SK-N-SH treated with all-trans-retinoic acid at 6 μM for 48 hours (cell line): ENCODE measurements at regions not wholly inside any gene's neighbourhood (a gene's known extent, or its start where the extent isn't known, plus 50 kb on each side); places are given as distances from the start of the nearest gene placed in this dataset.

Source experiments
- ATAC-seq: fragments of 200-7000 bp; cut with Tn5 transposase; 3 replicates; pipeline ENCODE4 v1.9.1; 2020; ENCODE audit warnings: mild to moderate bottlenecking, moderate library complexity
- BACH2 ChIP-seq: fragments of 250-450 bp; sonication (Bioruptor Pico); IDR thresholded peaks from 2 replicates; pipeline ENCODE4 v1.9.0; 2021; ENCODE audit warnings: mild to moderate bottlenecking, borderline replicate concordance
- CREB5 ChIP-seq: fragments of 250-450 bp; sonication (Bioruptor Pico); IDR thresholded peaks from 2 replicates; pipeline ENCODE4 v1.5.1; 2020; ENCODE audit warnings: low read depth, mild to moderate bottlenecking, moderate library complexity
- CSDC2 ChIP-seq: fragments of 250-450 bp; sonication (Bioruptor Pico); IDR thresholded peaks from 2 replicates; pipeline ENCODE4 v1.5.0; 2020; ENCODE audit warnings: mild to moderate bottlenecking, moderate library complexity
- CSRNP3 ChIP-seq: fragments of 250-450 bp; sonication (Bioruptor Pico); IDR thresholded peaks from 2 replicates; pipeline ENCODE4 v1.5.1; 2021; ENCODE audit warnings: mild to moderate bottlenecking, moderate library complexity
- ESRRG ChIP-seq: fragments of 250-450 bp; sonication (Bioruptor Pico); IDR thresholded peaks from 2 replicates; pipeline ENCODE4 v1.6.1; 2021; ENCODE audit warnings: mild to moderate bottlenecking
- GLIS3 ChIP-seq: fragments of 250-450 bp; sonication (Bioruptor Pico); IDR thresholded peaks from 2 replicates; pipeline ENCODE4 v1.5.0; 2020; ENCODE audit warnings: mild to moderate bottlenecking, moderate library complexity
- ISL1 ChIP-seq: fragments of 250-450 bp; sonication (Bioruptor Pico); IDR thresholded peaks from 2 replicates; pipeline ENCODE4 v2.1.2; 2022; ENCODE audit warnings: mild to moderate bottlenecking, moderate library complexity
- OSR1 ChIP-seq: fragments of 250-450 bp; sonication (Bioruptor Pico); IDR thresholded peaks from 2 replicates; pipeline ENCODE4 v1.8.0; 2022; ENCODE audit warnings: moderate library complexity, mild to moderate bottlenecking, inconsistent platforms
- PATZ1 ChIP-seq: fragments of 250-450 bp; sonication (Bioruptor Pico); IDR thresholded peaks from 2 replicates; pipeline ENCODE4 v1.8.0; 2020; ENCODE audit warnings: mild to moderate bottlenecking, moderate library complexity, borderline replicate concordance
- POU6F1 ChIP-seq: fragments of 250-450 bp; sonication (Bioruptor Pico); IDR thresholded peaks from 2 replicates; pipeline ENCODE4 v1.8.0; 2021; ENCODE audit warnings: low read depth, mild to moderate bottlenecking, moderate library complexity, borderline replicate concordance
- PPARA ChIP-seq: fragments of 250-450 bp; sonication (Bioruptor Pico); IDR thresholded peaks from 2 replicates; pipeline ENCODE4 v1.5.0; 2020; ENCODE audit warnings: mild to moderate bottlenecking, borderline replicate concordance
- RARB ChIP-seq: fragments of 250-450 bp; sonication (Bioruptor Pico); IDR thresholded peaks from 2 replicates; pipeline ENCODE4 v1.8.0; 2021; ENCODE audit warnings: mild to moderate bottlenecking, moderate library complexity
- SNAI2 ChIP-seq: fragments of 250-450 bp; sonication (Bioruptor Pico); IDR thresholded peaks from 2 replicates; pipeline ENCODE4 v1.5.0; 2020; ENCODE audit warnings: mild to moderate bottlenecking, moderate library complexity
- TOX ChIP-seq: fragments of 250-450 bp; sonication (Bioruptor Pico); IDR thresholded peaks from 2 replicates; pipeline ENCODE4 v1.8.0; 2021; ENCODE audit warnings: mild to moderate bottlenecking, moderate library complexity, borderline replicate concordance
- TSHZ2 ChIP-seq: fragments of 250-450 bp; sonication (Bioruptor Pico); IDR thresholded peaks from 2 replicates; pipeline ENCODE4 v1.5.0; 2020; ENCODE audit warnings: mild to moderate bottlenecking, moderate library complexity
- ZFP3 ChIP-seq: fragments of 250-450 bp; sonication (Bioruptor Pico); IDR thresholded peaks from 2 replicates; pipeline ENCODE4 v1.5.0; 2020; ENCODE audit warnings: mild to moderate bottlenecking, moderate library complexity
- ZFP30 ChIP-seq: fragments of 450-650 bp; formaldehyde crosslinking; IDR thresholded peaks from 2 replicates; pipeline ENCODE4 v1.5.0; 2022; ENCODE audit warnings: mild to moderate bottlenecking, moderate library complexity
- ZNF565 ChIP-seq: fragments of 450-650 bp; formaldehyde crosslinking; conservative IDR thresholded peaks from 2 replicates; pipeline ENCODE4 v1.5.0; 2020; ENCODE audit warnings: low read depth, mild to moderate bottlenecking, moderate library complexity
- ZNF70 ChIP-seq: fragments of 450-650 bp; formaldehyde crosslinking; IDR thresholded peaks from 2 replicates; pipeline ENCODE4 v1.5.0; 2020; ENCODE audit warnings: mild to moderate bottlenecking, moderate library complexity

- TF ChIP-seq PATZ1 = no peak
- no peak for TF ChIP-seq ESRRG (CRISPR knock-in tag)
- no peak for TF ChIP-seq ZFP3 (CRISPR knock-in tag)
- no peak for TF ChIP-seq ZNF565
Measured at GRCh38 chr11:39236916-39237315, 2222.5 kb downstream of the LRRC4C start (continued).

- no peak for TF ChIP-seq ZNF70 (CRISPR knock-in tag)
- no peak for TF ChIP-seq TOX (CRISPR knock-in tag)
- no peak for TF ChIP-seq POU6F1 (CRISPR knock-in tag)
- no peak for TF ChIP-seq ZFP30
- ATAC-seq = no peak
Measured at GRCh38 chr11:39221550-39222138, 2237.8 kb downstream of the LRRC4C start.

GRCh38 chr11:39220501-39221230, 2238.8 kb downstream of the LRRC4C start:
- no peak for ATAC-seq
- TF ChIP-seq OSR1 (no peak), ESRRG (CRISPR knock-in tag) (no peak), GLIS3 (CRISPR knock-in tag) (no peak), ISL1 (no peak), PATZ1 (no peak), CSRNP3 (CRISPR knock-in tag) (no peak), CREB5 (CRISPR knock-in tag) (no peak), ZFP3 (CRISPR knock-in tag) (no peak), POU6F1 (CRISPR knock-in tag) (no peak), SNAI2 (CRISPR knock-in tag) (no peak), TSHZ2 (no peak), TOX (CRISPR knock-in tag) (no peak), CSDC2 (no peak), ZNF70 (CRISPR knock-in tag) (no peak), RARB (CRISPR knock-in tag) (no peak), ZNF565 (no peak), PPARA (CRISPR knock-in tag) (no peak), BACH2 (CRISPR knock-in tag) (no peak)
